Upper lobe of left lung (tissue), 4 donors: ENCODE measurements at regions not wholly inside any gene's neighbourhood (a gene's known extent, or its start where the extent isn't known, plus 50 kb on each side); places are given as distances from the start of the nearest gene placed in this dataset.

Experiments
- POLR2A ChIP-seq, 4 donors: fragments of 450-650 bp; IDR thresholded peaks; one replicate each; pipeline ENCODE4 v1.5.1; 2016 to 2017; ENCODE audit warnings: antibody characterized with exemption in 4 of 4, mild to moderate bottlenecking in 2 of 4
- TF ChIP-seq, protein P1 (sequence below), 6 experiments: fragments of 450-650 bp in 4 of 6; fragments of 200-600 bp in 2 of 6; sonication (generic) in 2 of 6; IDR thresholded peaks; one replicate each; pipeline ENCODE4 v1.5.1; 2016 to 2019; ENCODE audit warnings: antibody characterized with exemption in 6 of 6

DNA sequence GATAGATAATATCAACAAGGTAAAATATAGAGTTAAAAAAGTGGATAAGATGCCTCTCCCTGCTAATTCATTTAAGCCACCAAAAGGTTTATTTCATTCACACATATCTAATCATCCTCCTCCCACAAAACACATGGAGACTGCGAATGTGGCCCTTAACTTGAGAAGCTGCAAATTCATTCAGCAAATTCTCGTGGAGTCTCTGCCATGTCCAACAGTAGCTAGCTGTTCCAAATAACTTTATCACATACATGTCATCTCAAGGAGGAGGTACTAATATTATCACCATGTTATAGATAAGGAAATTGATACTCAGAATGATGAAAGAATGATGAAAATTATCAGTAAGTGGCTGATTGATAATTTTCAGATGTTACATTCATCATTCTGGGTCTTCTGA, 950.2 kb downstream of the CDH11 start:
- TF ChIP-seq, protein P1, sequence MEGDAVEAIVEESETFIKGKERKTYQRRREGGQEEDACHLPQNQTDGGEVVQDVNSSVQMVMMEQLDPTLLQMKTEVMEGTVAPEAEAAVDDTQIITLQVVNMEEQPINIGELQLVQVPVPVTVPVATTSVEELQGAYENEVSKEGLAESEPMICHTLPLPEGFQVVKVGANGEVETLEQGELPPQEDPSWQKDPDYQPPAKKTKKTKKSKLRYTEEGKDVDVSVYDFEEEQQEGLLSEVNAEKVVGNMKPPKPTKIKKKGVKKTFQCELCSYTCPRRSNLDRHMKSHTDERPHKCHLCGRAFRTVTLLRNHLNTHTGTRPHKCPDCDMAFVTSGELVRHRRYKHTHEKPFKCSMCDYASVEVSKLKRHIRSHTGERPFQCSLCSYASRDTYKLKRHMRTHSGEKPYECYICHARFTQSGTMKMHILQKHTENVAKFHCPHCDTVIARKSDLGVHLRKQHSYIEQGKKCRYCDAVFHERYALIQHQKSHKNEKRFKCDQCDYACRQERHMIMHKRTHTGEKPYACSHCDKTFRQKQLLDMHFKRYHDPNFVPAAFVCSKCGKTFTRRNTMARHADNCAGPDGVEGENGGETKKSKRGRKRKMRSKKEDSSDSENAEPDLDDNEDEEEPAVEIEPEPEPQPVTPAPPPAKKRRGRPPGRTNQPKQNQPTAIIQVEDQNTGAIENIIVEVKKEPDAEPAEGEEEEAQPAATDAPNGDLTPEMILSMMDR (IDR thresholded peaks at IDR 0.05): no peak
- no peak for TF ChIP-seq POLR2A (IDR thresholded peaks at IDR 0.05)
